Ramos (cell line): ENCODE measurements at regions not wholly inside any gene's neighbourhood (a gene's known extent, or its start where the extent isn't known, plus 50 kb on each side); places are given as distances from the start of the nearest gene placed in this dataset.
"Not testable (repeated sequence)": the region's sequence is repeated elsewhere in the genome, so short reads cannot be mapped to it uniquely, and the experiment has no call there.

Experiments
- in situ Hi-C: fragments of 300-500 bp; cut with MboI; formaldehyde crosslinking; loops from one replicate; pipeline ENCODE4 v1.14.3; 2022; ENCODE audit warnings: low sequenced_read_pairs; ENCODE audit not compliant: unreplicated experiment

DNA sequence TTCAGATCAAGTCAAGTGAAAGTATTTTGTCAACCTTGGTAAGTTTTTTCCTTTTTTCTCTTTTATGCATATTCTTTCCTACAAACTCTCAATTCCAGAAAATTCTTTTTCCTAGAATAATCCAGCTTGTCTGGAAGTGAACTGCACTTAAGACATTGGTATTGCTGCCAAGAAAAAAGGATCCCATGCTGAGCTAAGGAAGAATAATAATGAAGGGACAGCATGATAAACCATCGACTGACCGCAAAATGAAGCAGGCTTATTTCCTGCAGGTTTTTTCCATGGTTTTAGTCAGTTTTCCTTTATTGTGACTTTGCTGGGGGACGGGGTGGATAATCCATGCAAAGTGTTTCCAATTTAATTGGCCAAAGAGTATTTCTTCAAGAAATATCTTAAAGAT lies 857.6 kb upstream of the SLC35B3 start:
- in situ Hi-C loops, result no loop called here

DNA sequence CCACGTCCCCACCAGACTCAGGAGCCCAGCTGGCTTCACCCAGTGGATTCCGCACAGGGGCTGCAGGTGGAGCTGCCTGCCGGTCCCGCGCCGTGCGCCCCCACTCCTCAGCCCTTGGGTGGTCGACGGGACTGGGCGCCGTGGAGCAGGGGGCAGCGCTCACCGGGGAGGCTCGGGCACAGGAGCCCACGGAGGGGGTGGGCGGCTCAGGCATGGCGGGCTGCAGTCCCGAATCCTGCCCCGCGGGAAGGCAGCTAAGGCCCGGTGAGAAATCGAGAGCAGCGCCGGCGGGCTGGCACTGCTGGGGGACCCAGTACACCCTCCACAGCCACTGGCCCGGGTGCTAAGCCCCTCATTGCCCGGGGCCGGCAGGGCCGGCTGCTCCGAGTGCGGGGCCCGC lies 855.0 kb upstream of the SLC35B3 start:
- in situ Hi-C loops, result not testable (repeated sequence)

DNA sequence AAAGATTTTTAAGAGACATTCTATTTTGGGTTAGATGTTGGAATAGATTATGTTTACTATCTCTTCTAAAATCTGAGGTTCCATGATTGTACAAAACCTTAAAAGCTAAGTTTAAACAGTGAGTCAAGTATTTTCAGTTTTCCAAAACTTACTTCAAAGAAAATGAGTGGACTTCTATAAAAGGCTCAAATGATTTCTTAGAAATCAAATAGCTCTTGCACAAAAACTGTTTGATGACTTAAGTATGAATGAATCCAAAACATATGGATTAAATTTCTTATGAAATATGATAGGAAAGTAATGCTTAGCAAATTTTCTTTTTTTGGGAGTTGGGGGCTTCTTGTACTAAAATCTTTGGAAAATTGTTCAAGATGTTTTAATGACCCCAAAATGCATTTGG lies 837.3 kb upstream of the SLC35B3 start:
- in situ Hi-C loops, result no loop called here

DNA sequence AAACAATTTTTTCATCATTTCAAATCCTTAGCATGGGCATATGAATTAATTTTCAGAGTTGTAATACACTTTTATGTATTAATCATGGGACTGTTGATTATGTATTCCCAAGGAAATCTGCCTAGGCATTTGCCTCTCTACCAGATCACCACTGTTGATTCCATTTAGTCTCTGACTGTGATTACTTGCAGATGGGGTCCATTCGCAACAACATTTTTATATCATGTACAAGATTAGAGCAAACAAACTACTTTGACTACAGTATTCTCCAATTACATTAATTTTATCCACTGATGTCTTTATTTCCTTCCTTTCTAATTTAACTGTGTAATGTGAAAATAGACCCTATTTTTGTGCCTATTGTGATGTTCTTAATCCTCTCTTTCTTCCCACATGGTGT lies 831.4 kb upstream of the SLC35B3 start:
- in situ Hi-C loops, result no loop called here

- in situ Hi-C loops, result no loop called here
Measured at GRCh38 chr6:9257215-9257614, 821.9 kb upstream of the SLC35B3 start.

- in situ Hi-C loops, result no loop called here
Measured at GRCh38 chr6:9254251-9254650, 818.9 kb upstream of the SLC35B3 start.

- in situ Hi-C loops, result no loop called here
Measured at GRCh38 chr6:9252799-9253198, 817.5 kb upstream of the SLC35B3 start.

GRCh38 chr6:9250852-9251251 lies 815.5 kb upstream of the SLC35B3 start:
- in situ Hi-C loops, result no loop called here

DNA sequence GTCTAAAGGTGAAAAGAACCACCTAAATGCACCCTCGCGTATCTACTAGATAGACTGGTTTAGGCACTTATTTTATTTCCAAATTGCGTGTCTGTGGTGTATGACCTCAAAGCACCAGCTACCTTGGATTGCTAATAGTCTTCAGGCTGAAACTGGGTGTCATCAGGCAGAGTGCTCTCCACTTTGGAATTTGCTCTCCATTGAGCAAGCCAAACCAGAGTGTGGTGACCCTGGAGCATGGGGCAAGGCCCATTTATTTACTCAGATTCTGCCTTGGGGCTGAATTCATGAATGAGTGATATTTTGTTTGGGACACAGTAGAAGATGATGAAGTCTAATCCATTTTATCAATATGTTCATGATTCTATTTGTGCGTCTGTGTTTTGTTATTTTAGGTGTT lies 812.8 kb upstream of the SLC35B3 start:
- in situ Hi-C loops, result loop anchor here (25.0 kb wide), 1 partner anchor 1189 kb away; no protein-coding TSS in a partner anchor

DNA sequence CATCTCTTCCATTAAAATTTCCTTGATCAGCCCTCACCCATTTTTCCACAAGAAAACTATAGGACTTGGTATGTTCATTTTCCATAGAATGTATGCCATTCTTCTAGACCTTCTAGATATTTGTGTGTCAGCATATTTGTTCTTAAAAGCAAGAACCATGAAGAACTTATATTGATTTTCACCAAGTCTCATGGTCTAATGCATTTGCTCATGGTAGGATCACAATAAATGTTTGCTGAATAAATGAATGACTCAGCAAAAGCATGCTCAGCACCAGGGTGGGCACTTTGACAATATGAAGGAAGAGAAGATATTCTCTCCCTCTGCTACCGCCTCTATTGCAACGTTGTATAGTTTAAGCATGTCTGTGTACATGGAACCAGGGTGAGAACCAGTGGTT lies 805.5 kb upstream of the SLC35B3 start:
- in situ Hi-C loops, result loop anchor here (25.0 kb wide), 1 partner anchor 1196 kb away; no protein-coding TSS in a partner anchor

- in situ Hi-C loops, result loop anchor here (25.0 kb wide), 1 partner anchor 1201 kb away; no protein-coding TSS in a partner anchor
Measured at GRCh38 chr6:9236443-9236842, 801.1 kb upstream of the SLC35B3 start.

DNA sequence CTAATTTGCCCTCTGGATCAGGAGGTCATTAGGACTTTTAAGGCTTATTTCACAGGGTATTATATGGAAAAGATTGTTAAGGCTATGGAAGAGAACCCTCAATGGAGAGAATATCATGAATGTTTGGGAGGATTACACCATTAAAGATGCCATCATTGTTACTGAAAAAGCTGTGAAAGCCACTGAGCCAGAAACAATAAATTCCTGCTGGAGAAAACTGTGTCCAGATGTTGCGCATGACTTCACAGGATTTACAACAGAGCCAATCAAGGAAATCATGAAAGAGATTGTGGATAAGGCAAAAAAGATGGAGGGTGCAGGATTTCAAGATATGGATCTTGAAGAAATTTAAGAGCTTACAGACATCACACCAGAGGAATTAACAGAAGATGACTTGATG lies 798.3 kb upstream of the SLC35B3 start:
- in situ Hi-C loops, result loop anchor here (25.0 kb wide), 1 partner anchor 1204 kb away; no protein-coding TSS in a partner anchor

GRCh38 chr6:9233226-9233625 lies 797.9 kb upstream of the SLC35B3 start:
- in situ Hi-C loops, result loop anchor here (25.0 kb wide), 1 partner anchor 1204 kb away; no protein-coding TSS in a partner anchor

GRCh38 chr6:9225441-9225871 lies 790.1 kb upstream of the SLC35B3 start:
- in situ Hi-C loops, result loop anchor here (25.0 kb wide), 1 partner anchor 1212 kb away; no protein-coding TSS in a partner anchor

DNA sequence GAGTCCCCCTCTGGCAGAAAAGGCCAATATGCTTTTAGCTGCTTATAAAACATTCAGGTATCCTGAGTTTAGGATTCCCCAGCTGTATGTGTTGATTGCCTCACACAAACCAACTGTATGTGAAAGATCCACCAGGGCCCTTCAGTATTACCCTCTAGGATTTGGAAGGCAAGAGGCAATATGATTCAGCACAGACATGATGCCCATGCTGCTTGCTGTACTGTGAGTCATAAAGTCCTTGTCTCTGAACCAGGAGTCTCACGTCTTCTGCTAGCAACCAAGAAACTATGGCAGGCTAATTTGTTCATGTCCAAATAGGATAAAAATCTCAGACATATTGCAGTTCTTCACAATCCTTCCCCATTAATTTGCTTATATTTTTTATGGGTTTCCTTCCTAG lies 789.2 kb upstream of the SLC35B3 start:
- in situ Hi-C loops, result no loop called here

- in situ Hi-C loops, result not testable (repeated sequence)
Measured at GRCh38 chr6:9213717-9214116, 778.4 kb upstream of the SLC35B3 start.

DNA sequence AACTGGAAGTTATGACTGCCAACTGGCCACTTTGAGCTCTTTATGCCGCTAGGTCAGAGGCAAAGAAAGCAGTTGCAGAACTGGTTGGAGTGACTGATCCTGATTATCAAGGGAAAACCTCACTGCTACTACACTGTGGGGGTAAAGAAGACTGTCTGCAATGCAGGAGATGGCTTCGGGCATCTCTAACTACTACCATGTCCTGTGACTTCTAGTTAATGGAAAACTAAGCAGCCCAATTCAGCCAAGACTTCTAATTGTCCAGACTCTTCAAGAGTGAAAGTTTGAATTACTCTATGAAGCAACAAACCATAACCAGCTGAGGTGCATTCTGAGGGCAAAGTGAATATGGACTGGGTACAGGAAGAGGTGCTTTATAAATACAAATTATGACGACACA lies 773.6 kb upstream of the SLC35B3 start:
- in situ Hi-C loops, result no loop called here

- in situ Hi-C loops, result no loop called here
Measured at GRCh38 chr6:9205645-9206044, 770.3 kb upstream of the SLC35B3 start.

DNA sequence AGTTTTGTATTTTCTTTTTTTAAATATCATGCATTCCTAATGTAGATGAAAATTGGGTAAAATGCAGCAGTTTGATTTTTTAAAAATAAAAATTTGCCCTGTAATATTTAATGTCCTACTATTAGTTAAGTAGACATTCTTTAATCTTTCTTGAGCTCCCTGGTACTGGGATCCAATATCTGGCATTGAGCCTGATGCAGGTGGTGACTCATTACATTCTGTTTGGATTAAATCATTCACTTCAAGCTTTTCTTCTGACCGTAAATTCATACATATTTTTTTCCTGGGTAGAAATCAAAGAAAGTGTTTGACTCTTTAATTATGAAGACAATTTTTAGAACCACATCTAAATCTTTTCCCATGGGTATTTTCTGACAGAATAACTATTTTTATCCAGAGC lies 768.8 kb upstream of the SLC35B3 start:
- in situ Hi-C loops, result no loop called here

GRCh38 chr6:9200712-9201111 lies 765.4 kb upstream of the SLC35B3 start:
- in situ Hi-C loops, result no loop called here

GRCh38 chr6:9197726-9198125 lies 762.4 kb upstream of the SLC35B3 start:
- in situ Hi-C loops, result no loop called here

DNA sequence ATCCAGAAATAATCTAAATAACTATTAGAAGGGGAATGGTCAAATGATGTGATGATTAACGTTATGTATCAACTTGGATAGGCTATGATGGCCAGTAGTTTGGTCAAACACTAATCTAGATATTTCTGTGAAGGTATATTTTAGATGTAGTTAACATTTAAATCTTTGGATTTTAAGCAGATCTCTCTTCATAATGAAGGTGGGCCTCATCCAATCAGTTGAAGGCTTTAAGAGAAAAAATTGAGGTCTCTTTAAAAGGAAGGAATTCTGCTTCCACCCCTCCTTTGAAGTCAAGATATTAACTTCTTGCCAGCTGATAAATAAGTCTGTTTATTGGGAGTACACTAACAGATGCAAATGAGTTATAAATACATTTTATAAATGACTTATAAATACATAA lies 760.0 kb upstream of the SLC35B3 start:
- in situ Hi-C loops, result no loop called here
